Endometrial microvascular endothelial cells (primary cell): ENCODE measurements at regions not wholly inside any gene's neighbourhood (a gene's known extent, or its start where the extent isn't known, plus 50 kb on each side); places are given as distances from the start of the nearest gene placed in this dataset.
"Not testable (repeated sequence)": the region's sequence is repeated elsewhere in the genome, so short reads cannot be mapped to it uniquely, and the experiment has no call there.

Experiments used
- in situ Hi-C: cut with HindIII; loops from 2 replicates; pipeline ENCODE4 v1.10.0; 2017; ENCODE audit warnings: low sequenced_read_pairs, low pct_unique_long_range_greater_than_20kb; ENCODE audit errors: inconsistent ontology term

DNA sequence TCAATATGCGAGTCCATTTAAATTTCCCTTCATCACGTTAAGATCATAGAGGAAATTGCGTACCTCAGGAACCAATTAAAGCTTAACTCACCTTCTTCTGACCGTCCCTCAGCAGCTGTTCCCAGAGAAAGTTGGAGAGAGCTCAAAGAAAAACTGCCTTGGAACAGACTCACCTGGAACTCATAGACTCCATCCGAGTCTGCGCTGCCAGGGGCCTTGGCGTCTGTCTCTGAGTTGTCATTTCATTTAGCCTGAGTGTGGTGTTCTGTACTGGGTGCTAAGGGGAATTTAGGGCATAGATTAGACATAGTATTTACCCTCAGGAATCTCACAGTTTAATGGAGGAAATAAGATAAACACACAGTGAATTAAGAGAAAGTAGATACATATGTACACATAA is 892.7 kb downstream of the TLE1 start:
- in situ Hi-C loops, result no loop called here

DNA sequence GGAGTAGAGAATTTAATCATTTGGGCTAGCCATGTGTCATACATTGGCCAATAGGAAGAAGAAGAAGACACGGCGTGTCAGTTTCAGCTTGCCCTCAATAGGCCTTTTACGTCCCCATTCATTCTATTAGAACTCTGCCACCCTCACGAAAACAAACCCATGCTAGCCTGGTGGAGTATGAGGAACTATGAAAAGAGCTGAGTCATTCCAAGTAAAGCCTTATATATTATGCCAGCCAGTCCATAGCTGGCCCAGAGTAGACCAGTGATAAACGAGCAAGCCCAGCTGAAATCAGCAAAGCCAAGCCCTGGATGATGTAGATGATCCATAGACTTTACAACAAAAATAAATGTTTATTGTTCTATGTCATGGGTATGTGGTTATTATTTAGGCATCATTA is 895.1 kb downstream of the TLE1 start:
- in situ Hi-C loops, result no loop called here

DNA sequence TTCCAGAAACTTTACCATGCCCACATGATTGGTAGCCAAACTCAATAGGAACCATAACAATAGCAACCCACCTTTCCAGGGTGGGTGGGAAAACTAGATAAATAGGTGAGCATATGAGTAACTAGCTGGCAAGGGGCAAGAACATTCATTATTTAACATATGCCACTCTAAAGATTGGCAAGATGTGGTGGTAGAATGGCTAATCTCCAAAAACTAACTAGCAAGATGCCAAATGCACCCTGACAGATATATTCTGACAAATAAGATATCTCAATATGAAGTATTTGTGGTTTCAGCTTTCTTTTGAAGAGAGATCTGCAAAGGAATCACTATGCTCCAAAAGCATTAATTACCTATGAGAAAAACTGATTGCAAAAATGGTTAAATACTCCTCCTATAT is 895.6 kb downstream of the TLE1 start:
- in situ Hi-C loops, result no loop called here

DNA sequence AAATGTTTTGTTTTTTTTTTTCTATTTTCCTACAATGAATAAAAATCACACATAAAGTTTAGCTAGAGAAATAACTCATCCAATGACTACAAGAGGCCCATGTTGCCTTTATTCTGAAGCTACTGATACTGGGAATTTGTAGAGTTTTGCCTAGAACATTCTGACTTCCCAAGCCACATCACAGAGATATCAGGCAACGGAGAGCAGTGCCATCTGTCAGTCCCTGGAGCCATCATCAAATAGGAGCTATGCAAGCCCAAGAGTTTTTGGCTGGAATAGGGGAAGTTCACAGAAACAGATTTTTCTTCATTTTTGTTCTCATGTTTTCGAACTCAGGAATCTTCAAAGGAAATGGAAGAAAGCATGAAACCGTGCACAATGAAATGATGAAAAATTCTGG is 896.6 kb downstream of the TLE1 start:
- in situ Hi-C loops, result no loop called here

GRCh38 chr9:80791836-80792235 is 897.5 kb downstream of the TLE1 start:
- in situ Hi-C loops, result no loop called here

DNA sequence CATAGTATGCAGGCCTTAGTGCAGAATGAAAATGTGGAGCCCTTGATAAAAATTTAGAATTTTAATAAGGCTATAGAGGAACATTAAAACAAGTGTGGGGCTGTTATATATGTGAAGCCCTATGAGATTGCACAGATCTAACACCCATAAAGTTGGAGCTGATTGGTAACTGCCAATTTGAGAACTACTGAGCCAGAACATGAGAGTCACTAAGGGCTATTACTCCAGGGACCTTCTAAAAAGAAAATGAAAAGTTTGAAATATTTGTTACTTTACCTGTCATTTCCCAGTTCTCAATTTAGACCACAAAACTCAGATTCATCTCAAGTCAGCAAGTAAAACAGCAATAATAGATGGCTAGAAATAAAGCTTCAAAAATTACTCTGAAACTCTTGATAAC is 898.6 kb downstream of the TLE1 start:
- in situ Hi-C loops, result no loop called here

DNA sequence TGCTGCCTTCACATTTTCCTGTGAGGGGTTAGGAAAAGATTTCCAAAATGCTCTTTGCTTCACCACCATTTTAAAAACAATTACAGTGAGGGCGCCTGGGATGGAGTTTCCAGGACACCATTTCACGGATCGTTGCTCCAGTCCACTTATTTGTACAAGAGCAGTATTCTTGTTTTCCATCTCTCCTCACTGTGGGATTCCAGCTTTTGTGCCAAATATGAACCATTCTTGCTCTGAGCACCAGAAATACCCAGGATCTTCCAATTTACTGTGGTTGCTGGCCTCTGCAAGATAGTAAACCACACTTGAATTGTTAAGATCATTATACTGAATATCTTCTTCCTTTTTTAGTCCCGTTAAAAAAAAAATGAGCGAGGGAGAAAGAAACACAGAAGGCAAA is 899.5 kb downstream of the TLE1 start:
- in situ Hi-C loops, result no loop called here

GRCh38 chr9:80787636-80788035 is 901.7 kb downstream of the TLE1 start:
- in situ Hi-C loops, result no loop called here

DNA sequence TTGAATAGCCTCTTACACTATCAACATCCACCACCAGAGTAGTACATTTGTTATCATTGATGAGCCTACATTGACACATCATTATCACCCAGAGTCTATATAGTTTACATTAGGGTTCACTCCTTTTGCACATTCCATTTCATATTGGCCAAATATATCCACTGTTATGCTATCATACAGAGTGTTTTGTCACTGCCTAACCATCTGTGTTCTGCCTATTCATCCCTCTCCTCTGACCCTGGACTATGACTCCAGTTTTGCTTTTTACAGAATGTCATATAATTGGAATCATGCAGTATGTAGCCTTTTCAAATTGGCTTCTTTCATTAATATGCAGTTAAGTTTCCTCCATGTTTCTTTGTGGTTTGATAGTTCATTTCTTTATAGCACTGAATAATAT is 904.7 kb downstream of the TLE1 start:
- in situ Hi-C loops, result no loop called here

DNA sequence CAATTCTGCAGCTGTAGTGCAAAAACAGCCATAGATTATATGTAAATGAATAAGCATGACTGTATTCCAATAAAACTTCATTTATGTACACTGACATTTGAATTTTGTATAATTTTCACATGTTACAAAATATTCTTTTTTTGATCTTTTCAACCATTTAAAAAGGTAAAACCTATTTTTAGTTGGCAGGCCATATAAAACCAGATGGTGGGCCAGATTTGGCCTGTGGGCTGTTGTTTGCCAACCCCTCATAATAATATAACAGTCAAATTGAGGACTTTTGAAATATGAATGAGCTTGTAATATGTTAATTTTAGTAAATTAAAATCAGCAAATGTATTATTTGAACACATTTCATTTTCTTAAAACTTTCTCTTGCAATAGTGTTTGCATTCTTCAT is 913.4 kb downstream of the TLE1 start:
- in situ Hi-C loops, result no loop called here

DNA sequence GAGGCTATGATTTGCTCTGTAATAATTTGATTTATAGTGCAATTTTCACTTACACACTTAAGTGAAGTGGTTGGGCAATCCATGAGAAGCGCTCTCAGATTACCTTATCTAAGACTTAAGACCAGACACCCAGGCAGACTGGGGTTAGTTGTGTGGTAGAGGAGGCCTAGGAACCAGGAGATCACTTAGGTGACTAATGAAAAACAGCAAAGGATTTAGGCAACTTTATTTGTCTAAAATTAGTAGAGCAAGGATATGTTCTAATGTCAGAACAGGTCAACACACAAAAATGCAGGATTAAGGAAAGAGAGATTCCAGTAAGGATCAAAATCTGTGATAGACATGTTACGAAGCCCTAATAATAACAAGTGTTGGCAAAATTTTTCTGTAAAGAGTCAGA is 913.8 kb downstream of the TLE1 start:
- in situ Hi-C loops, result no loop called here

GRCh38 chr9:80771555-80772347 is 917.6 kb downstream of the TLE1 start:
- in situ Hi-C loops, result no loop called here

GRCh38 chr9:80763536-80763935 is 925.8 kb downstream of the TLE1 start:
- in situ Hi-C loops, result no loop called here

- in situ Hi-C loops, result no loop called here
Observed at GRCh38 chr9:80755586-80755985, 933.8 kb downstream of the TLE1 start.

DNA sequence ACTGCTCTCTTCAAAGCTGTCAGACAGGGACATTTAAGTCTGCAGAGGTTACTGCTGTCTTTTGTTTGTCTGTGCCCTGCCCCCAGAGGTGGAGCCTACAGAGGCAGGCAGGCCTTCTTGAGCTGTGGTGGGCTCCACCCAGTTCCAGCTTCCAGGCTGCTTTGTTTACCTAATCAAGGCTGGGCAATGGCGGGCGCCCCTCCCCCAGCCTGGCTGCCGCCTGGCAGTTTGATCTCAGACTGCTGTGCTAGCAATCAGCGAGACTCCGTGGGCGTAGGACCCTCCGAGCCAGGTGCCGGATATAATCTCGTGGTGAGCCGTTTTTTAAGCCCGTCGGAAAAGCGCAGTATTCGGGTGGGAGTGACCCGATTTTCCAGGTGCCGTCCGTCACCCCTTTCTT is 942.3 kb downstream of the TLE1 start:
- in situ Hi-C loops, result not testable (repeated sequence)

DNA sequence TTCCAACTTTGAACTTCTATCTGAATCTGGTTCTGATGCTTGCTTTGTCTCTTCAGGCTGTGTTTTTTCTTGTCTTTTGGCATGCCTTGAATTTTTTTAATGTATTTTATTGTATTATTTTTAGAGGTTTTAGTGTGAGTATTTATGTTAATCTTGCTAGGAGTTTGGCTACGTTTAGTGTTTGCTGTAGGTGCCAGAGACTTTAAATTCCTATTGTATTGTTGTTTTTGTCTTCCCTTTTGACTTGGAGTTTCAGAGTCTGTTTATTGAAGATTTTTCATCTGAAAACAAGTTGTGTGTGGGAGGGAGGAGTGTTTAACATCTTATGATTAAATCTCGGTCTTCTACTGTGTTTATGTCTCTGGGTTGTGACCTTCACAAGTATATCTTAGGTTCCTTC is 956.8 kb downstream of the TLE1 start:
- in situ Hi-C loops, result no loop called here

DNA sequence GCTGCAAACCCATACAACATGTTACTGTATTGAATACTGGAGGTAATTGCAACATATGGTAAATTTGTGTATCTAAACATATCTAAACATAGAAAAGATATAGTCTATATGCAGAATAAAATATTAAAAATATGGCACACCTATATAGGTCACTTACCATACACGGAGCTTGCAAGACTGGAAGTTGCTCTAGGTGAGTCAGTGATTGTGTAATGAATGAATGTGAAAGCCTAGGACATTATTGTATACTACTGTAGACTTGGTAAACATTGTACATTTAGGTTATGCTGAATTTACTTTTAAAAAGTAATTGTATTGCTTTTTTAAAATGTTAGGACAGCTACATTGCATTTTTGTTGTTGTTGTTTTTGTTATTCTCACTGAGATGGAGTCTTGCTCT is 968.8 kb downstream of the TLE1 start:
- in situ Hi-C loops, result no loop called here

GRCh38 chr9:80707120-80707519 is 982.2 kb downstream of the TLE1 start:
- in situ Hi-C loops, result no loop called here

DNA sequence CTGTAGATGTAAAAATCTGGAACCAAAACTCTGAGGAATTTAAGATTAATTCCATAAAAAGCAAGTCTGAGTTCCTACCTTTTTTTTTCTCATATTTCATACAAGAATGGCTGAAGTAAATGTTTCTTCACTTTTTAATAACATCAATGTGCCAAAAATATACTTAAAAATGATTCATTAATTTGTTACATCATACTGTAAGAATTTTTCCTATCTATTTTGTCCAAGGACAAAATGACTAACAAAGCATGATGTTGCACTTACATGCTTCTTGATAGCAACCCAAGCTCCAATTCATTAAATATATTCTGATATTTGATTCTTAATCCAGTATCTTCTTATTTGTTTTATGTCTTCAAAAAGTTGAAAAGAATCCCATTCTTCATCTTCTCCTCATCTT is 988.3 kb downstream of the TLE1 start:
- in situ Hi-C loops, result no loop called here

GRCh38 chr9:80699511-80699998 is 989.8 kb downstream of the TLE1 start:
- in situ Hi-C loops, result no loop called here
